Dendritic cell treated with granulocyte-macrophage colony-stimulating factor and Interleukin-4, amounts not matched to agents 40 ng/mL and 50 ng/mL, for 4 days (primary cell): ENCODE measurements at regions not wholly inside any gene's neighbourhood (a gene's known extent, or its start where the extent isn't known, plus 50 kb on each side); places are given as distances from the start of the nearest gene placed in this dataset.

Source experiments
- H3K27ac Mint-ChIP-seq: one replicate; pipeline ENCODE4 v1.8.0; 2022; ENCODE audit warnings: mild to moderate bottlenecking, mixed read lengths
- H3K27me3 Mint-ChIP-seq: one replicate; pipeline ENCODE4 v1.8.0; 2022; ENCODE audit warnings: mild to moderate bottlenecking, mixed read lengths
- H3K36me3 Mint-ChIP-seq: one replicate; pipeline ENCODE4 v1.8.0; 2022; ENCODE audit warnings: low read depth, mixed read lengths
- H3K4me1 Mint-ChIP-seq: one replicate; pipeline ENCODE4 v1.8.0; 2022; ENCODE audit warnings: low read depth, mixed read lengths
- H3K4me3 Mint-ChIP-seq: one replicate; pipeline ENCODE4 v1.8.0; 2022; ENCODE audit warnings: mild to moderate bottlenecking, moderate library complexity, mixed read lengths
- H3K9me3 Mint-ChIP-seq: one replicate; pipeline ENCODE4 v1.8.0; 2022; ENCODE audit warnings: mixed read lengths
- intact Hi-C: fragments of 100-400 bp; cut with micrococcal nuclease; formaldehyde crosslinking; loops from one replicate; pipeline ENCODE4 v1.15.0; 2022

DNA sequence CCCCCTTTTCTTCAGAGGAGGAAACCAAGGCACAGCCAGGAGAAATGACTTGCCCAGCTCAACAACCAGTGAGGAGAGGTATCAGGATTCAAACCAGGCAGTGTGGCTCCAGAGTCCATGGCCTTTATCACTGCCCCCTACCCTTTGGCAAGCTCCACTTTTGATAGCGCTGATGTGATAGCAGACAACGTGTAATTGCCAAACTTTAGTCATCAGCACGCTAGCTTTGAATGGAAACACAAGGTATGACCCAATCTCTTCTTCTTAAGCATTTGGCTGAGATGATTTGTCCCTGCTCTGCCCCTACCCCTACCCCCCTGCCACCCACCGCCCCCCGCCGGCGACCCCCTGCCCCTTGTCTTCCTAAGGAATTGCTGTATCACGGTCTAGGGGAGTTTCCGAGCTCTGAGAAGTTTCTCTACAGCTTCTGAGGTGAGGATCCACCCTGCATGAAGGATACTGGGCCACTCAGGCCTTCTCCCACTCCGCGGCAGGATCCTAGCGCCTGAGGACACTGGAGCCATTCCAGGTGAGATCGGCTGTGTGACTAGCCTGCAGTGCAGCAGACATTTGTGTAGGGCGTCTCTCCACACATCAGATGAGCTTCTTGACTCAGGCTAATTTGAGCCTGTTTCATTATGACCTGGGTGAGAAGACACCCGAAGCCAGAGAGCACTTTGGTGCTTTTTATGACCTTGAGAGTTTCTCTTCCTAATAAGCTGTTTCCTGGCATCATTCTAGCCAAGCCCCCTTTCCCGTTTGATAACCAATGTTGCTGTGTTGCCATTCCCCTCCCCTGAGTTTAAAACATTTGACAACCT lies 75.1 kb upstream of the MAP4K4 start:
- H3K36me3 Mint-ChIP-seq: no peaks in the 10 kb centered on the region
- H3K4me3 Mint-ChIP-seq: no peak overlapping the region
- peaks cover 77% of the 10 kb centered on the region for H3K4me1 Mint-ChIP-seq
- H3K27me3 Mint-ChIP-seq: peaks cover 72% of the 10 kb centered on the region
- no peaks in the 10 kb centered on the region for H3K9me3 Mint-ChIP-seq
- peak overlapping the region; percentile 89 for H3K27ac Mint-ChIP-seq
- intact Hi-C loops: loop anchor here (2.0 to 10.0 kb wide), 2 partner anchors 76 to 158 kb away; no protein-coding TSS in a partner anchor

DNA sequence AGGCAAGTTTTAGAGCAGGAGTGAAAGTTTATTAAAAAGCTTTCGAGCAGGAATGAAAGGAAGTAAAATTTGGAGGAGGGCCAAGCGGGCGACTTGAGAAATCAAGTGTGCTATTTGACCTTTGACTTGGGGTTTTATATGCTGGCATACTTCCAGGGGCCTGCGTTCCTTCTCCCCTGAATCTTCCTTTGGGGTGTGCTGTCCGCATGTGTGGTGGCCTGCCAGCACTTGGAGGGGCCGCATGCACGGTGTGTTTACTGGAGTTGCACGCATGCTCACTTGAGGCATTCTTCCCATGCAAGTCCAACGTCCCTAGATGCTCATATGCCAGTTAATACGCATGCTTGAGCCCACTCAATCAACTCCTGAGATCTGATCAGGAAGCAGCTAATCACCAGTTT lies 78.3 kb upstream of the MAP4K4 start:
- Mint-ChIP-seq H3K27me3 (peaks cover 70% of the 10 kb centered on the region), H3K9me3 (no peaks in the 10 kb centered on the region), H3K27ac (no peak overlapping the region), H3K36me3 (no peaks in the 10 kb centered on the region), H3K4me3 (peak overlapping the region; percentile 42), H3K4me1 (peaks cover 64% of the 10 kb centered on the region)
- intact Hi-C loops: loop anchor here (10.0 kb wide), 1 partner anchor 94 kb away; no protein-coding TSS in a partner anchor

DNA sequence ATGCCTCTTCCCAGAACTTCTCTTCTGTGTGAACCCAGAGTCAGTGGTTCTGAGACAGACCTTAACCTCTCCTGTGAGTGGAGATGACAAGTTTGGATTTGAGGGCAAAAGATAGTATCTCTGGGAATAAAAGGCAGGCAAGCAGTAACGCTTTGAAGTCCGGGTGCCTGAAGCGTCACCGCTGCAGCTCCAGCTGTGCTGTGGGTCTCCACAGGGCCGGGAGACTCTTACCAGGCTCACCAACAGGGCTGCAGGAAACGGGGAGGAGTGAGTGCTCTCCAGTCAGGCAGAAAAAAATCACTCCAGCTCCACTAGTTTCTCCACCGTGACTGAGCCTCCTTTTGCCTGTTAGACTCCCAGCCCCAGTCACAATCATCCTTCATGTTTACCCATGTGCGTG lies 79.7 kb upstream of the MAP4K4 start:
- peaks cover 75% of the 10 kb centered on the region for H3K27me3 Mint-ChIP-seq
- no peaks in the 10 kb centered on the region for H3K9me3 Mint-ChIP-seq
- no peaks in the 10 kb centered on the region for H3K36me3 Mint-ChIP-seq
- intact Hi-C loops: loop anchor here (10.0 kb wide), 1 partner anchor 93 kb away; no protein-coding TSS in a partner anchor
- peaks cover 56% of the 10 kb centered on the region for H3K4me1 Mint-ChIP-seq
- no peak overlapping the region for H3K27ac Mint-ChIP-seq
- H3K4me3 Mint-ChIP-seq: no peak overlapping the region

DNA sequence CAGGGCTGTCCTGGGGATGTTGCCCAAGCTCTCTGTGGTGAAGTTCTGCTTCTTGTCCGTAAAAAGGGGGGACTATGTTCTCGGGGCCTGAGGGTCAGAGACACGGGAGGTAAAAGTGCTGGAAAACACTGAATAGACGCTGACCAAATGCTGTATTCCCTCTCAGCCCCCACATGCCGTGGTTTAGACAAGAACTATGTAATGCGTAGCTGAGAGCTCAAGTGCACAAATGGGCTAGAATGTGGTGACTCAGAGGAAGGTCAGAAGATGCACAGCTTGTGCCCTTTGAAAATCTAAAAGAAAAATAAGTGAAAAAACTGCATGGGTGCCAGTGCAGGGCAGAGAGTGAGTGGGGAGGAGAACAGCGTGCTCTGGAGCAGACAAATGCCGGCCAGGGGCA lies 80.3 kb upstream of the MAP4K4 start:
- Mint-ChIP-seq H3K27me3 (peaks cover 77% of the 10 kb centered on the region), H3K9me3 (no peaks in the 10 kb centered on the region), H3K4me1 (peaks cover 50% of the 10 kb centered on the region), H3K36me3 (no peaks in the 10 kb centered on the region), H3K4me3 (no peak overlapping the region), H3K27ac (no peak overlapping the region)
- intact Hi-C loops: loop anchor here (10.0 kb wide), 1 partner anchor 92 kb away; no protein-coding TSS in a partner anchor

DNA sequence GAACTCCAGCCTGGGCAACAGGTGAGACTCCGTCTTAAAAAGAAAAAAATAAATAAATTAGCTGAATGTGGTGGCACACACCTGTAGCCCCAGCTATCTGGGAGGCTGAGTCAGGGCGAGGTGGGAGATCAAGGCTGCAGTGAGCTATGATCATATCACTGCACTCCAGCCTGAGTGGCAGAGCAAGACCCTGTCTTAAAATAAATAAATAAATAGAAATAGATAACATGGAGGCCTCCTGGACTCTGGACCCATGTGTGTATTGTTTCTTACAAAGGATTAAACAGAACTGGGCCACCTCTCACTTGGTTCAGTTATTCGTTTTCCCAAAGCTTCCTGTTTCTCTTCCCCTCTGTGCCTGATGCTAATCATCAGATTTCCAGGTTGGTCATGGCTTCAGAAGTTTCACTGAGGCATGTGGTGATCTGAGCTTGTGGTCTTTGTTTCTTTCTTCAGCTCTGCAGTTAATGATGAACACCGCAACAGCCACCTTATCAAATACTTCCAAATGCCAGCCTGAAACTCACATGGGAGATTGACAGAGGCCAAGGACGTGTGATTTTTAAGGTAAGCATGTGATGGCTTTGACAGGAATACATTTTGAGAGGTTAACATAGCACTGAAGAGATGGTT lies 83.3 kb upstream of the MAP4K4 start:
- no peak overlapping the region for H3K27ac Mint-ChIP-seq
- intact Hi-C loops: loop anchor here (10.0 kb wide), 1 partner anchor 89 kb away; no protein-coding TSS in a partner anchor

DNA sequence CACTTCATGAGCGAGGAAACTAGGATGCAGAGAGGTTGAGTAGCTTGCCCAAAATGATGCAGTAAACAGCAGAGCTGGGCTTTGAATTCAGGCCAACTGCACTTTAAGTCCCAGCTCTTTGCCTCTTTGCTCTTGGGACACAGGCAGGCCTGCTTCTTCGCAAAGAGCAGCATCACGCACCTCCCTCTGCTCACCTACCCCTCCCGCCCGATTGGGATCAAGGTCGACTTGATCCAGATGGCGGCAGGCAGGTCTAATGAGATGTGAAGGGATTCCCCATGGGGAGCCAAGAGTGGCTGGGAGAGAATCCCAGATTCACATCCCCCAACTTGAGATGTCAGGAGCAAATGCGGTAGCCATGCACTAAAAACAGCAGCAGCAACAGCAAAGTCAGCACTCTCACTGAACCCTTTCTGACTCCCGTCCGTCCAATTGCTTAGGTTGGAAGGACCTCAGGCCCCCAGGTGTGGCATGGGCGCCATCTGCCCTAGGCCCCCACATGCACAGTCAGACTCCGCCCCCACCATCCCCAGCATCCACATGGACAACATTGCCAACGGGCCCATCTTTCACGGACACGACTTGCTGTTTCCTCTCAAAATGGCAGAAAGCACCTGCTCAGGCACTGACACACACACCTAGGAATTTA lies 84.3 kb upstream of the MAP4K4 start:
- Mint-ChIP-seq H3K27ac (no peak overlapping the region), H3K9me3 (no peaks in the 10 kb centered on the region), H3K27me3 (peaks cover 69% of the 10 kb centered on the region), H3K36me3 (no peaks in the 10 kb centered on the region), H3K4me3 (no peak overlapping the region), H3K4me1 (peaks cover 18% of the 10 kb centered on the region)
- intact Hi-C loops: loop anchor here (10.0 kb wide), 1 partner anchor 88 kb away; no protein-coding TSS in a partner anchor

More for the DNA sequence above, 83.3 kb upstream of the MAP4K4 start:
- Mint-ChIP-seq H3K9me3 (no peaks in the 10 kb centered on the region), H3K27me3 (peaks cover 71% of the 10 kb centered on the region), H3K4me1 (peaks cover 29% of the 10 kb centered on the region), H3K4me3 (no peak overlapping the region), H3K36me3 (no peaks in the 10 kb centered on the region)

DNA sequence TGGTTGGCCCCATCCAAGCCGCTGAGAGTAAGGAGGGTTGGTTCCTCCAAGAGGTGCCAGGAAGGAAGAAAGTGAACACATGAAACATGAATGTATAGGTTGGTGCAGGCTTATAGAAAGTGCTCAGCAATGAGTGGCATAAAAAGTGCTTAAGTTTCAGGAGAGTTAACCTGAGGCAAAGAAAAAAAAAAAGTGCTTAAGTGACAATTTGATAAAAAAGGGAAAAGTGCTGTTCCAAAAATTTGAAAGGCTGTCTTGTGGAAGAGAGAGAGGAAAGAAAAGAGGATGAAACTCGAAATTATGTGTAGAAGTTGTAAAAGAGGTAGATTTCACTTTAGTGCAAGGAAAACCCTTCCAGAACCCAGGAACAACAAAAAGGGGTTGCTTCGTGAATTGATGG lies 85.5 kb upstream of the MAP4K4 start:
- no peaks in the 10 kb centered on the region for H3K9me3 Mint-ChIP-seq
- H3K27me3 Mint-ChIP-seq: peaks cover 59% of the 10 kb centered on the region
- no peak overlapping the region for H3K4me3 Mint-ChIP-seq
- intact Hi-C loops: loop anchor here (10.0 kb wide), 1 partner anchor 87 kb away; no protein-coding TSS in a partner anchor
- no peak overlapping the region for H3K27ac Mint-ChIP-seq
- H3K36me3 Mint-ChIP-seq: no peaks in the 10 kb centered on the region
- H3K4me1 Mint-ChIP-seq: peaks cover 6% of the 10 kb centered on the region

DNA sequence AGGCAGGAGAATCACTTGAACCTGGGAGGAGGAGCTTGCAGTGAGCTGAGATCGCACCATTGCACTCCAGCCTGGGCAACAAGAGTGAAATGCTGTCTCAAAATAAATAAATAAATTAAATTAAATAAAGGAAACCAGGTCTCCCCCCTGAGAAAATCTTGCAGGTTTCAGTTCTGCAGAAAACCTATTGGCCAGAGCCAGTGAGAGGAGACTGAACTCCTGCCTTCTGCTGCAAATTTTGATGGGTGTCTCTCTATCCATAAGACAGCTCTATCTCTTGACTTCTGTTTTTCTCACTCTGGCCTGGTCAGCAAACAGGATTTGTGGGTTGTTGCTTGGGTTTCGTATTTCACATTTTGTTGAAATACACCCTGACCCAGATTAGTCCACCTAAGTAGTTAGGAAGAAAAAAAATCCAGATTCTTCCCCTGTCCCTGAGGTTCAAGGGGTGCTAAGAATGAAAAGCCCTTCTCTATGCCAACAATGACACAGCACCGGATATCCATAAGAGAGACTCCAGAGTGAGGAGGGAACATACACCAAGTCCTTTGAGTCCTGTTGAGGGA lies 86.7 kb upstream of the MAP4K4 start:
- Mint-ChIP-seq H3K27me3 (peaks cover 53% of the 10 kb centered on the region), H3K4me1 (no peaks in the 10 kb centered on the region), H3K36me3 (no peaks in the 10 kb centered on the region), H3K9me3 (no peaks in the 10 kb centered on the region), H3K4me3 (no peak overlapping the region), H3K27ac (no peak overlapping the region)
- intact Hi-C loops: loop anchor here (10.0 kb wide), 1 partner anchor 86 kb away; no protein-coding TSS in a partner anchor

DNA sequence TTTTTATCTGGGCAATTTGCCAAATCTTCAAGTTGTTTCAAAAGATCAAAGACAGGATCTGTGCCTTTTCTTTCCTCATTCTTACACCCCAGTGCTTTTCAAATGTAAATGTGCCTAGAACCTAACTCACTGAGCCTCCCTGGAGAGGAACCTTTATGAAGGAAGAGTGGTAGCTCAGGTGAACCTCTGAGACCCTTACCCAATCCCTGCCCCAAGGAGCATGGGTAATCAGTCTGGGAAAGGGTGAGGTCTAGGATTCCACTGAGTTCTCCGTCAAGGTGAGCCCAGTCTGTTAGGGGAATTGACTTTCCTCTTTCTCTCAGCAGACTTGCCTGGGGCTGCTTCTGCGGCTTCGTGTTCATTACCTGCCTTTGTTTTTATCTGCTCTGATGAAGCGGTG lies 88.1 kb upstream of the MAP4K4 start:
- Mint-ChIP-seq H3K4me3 (no peak overlapping the region), H3K36me3 (no peaks in the 10 kb centered on the region), H3K27me3 (peaks cover 53% of the 10 kb centered on the region), H3K9me3 (no peaks in the 10 kb centered on the region), H3K4me1 (no peaks in the 10 kb centered on the region), H3K27ac (no peak overlapping the region)
- intact Hi-C loops: no loop called here

DNA sequence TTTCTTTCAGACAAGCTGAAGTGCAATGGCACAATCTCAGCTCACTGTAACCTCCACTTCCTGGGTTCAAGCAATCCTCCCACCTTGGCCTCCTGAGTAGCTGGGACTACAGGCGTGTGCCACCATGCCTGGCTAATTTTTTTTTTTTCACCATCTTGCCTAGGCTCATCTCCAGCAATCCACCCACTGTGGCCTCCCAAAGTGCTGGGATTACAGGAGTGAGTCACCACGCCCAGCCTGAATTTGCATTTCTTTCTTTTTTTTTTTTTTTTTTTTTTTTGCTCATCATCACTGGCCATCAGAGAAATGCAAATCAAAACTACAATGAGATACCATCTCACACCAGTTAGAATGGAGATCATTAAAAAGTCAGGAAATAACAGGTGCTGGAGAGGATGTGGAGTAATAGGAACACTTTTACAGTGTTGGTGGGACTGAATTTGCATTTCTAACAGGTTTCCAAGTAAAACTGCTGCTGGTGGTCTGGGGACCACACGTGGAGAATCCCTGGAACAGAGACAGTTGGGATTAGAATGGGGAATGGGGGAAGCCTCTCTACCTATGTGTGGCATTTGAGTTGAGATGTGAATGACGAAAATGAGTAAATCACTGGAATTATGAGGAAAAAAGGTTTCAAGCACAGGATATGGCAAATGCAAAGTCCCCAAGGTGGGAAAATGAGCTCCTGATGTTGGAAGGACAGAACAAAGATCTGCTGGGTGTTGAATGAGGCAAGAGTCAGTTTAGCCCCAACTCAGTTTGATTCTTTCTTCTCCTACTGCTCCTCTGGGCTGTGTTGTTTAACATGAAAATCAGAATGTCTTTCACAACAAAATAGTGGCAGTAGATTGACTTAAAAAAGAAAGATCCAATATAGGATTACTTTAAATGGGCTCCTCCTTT lies 88.8 kb upstream of the MAP4K4 start:
- H3K4me3 Mint-ChIP-seq: no peak overlapping the region
- H3K9me3 Mint-ChIP-seq: no peaks in the 10 kb centered on the region
- H3K36me3 Mint-ChIP-seq: no peaks in the 10 kb centered on the region
- no peaks in the 10 kb centered on the region for H3K4me1 Mint-ChIP-seq
- H3K27ac Mint-ChIP-seq: no peak overlapping the region
- H3K27me3 Mint-ChIP-seq: peaks cover 57% of the 10 kb centered on the region
- intact Hi-C loops: no loop called here

DNA sequence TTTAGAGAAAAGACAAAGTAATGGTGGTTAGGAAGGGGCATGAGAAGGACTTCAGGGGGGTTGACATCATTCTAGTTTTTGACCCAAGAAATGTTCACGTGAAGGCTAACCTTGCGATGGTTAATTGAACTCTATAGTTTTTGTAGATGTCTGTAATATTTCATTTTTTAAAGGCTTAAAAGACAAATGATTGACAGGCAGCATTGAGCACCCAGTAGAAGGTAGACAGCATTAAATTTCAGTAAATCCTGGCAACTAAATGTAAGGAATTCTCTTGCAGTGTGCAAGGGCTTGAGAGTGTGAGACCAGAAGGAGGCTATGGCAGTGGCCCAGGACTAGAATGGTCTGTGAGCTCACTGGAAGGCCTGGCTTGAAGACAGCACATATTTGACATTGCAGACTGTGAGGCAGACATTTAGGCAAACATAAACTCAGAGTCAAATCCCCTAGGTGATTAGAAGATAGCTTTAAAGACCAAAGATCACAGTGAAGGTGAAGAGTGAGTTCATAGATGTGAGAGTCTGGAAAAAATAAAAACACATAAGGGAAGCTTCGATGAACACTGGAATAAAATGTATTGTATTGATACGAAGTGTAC lies 100.1 kb upstream of the MAP4K4 start:
- no peaks in the 10 kb centered on the region for H3K4me1 Mint-ChIP-seq
- no peak overlapping the region for H3K27ac Mint-ChIP-seq
- intact Hi-C loops: no loop called here
- no peaks in the 10 kb centered on the region for H3K36me3 Mint-ChIP-seq
- H3K27me3 Mint-ChIP-seq: peaks cover 10% of the 10 kb centered on the region
- H3K4me3 Mint-ChIP-seq: no peak overlapping the region
- no peaks in the 10 kb centered on the region for H3K9me3 Mint-ChIP-seq

DNA sequence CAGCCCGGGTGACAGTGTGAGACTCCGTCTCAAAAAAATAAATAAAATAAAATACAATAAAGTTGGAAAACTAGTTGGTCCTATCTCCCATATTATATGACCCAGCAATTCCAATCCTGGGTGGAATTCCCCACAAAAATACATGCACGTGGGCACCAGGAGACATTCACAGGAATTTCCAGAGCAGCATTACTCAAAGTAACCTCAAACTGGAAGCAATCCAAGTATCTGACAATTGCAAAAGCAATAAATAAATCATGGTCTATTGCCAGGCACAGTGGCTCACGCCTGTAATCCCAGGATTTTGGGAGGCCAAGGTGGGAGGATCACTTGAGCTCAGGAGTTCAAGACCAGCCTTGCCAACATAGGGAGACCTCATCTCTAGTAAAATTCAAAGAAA lies 101.2 kb upstream of the MAP4K4 start:
- Mint-ChIP-seq H3K4me3 (no peak overlapping the region), H3K36me3 (no peaks in the 10 kb centered on the region), H3K4me1 (no peaks in the 10 kb centered on the region), H3K27me3 (peaks cover 10% of the 10 kb centered on the region), H3K9me3 (no peaks in the 10 kb centered on the region), H3K27ac (no peak overlapping the region)
- intact Hi-C loops: no loop called here

DNA sequence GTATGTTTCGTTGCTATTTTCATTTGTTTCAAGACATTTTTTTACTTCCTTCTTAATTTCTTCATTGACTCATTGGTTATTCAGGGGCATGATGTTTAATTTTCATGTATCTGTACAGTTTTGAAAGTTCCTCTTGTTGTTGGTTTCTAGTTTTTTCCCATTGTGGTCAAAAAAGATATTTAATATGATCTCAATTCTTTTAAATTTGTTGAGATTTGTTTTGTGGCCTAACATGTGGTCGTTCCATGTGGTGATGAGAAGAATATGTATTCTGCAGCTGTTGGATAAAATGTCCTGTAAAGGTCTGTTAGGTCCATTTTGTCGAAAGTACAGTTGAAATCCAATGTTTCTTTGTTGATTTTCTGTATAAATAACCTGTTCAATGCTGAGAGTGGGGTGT lies 110.3 kb upstream of the MAP4K4 start:
- Mint-ChIP-seq H3K4me1 (peaks cover 6% of the 10 kb centered on the region), H3K27ac (no peak overlapping the region), H3K9me3 (peaks cover 12% of the 10 kb centered on the region), H3K4me3 (no peak overlapping the region), H3K36me3 (no peaks in the 10 kb centered on the region), H3K27me3 (peaks cover 8% of the 10 kb centered on the region)
- intact Hi-C loops: no loop called here
